ENCODE measurements at regions not wholly inside any gene's neighbourhood (a gene's known extent, or its start where the extent isn't known, plus 50 kb on each side); places are given as distances from the start of the nearest gene placed in this dataset.

GRCh38 chr2:8239531-8240088 lies 442.2 kb upstream of the ID2 start:
- TF ChIP-seq, protein P1, sequence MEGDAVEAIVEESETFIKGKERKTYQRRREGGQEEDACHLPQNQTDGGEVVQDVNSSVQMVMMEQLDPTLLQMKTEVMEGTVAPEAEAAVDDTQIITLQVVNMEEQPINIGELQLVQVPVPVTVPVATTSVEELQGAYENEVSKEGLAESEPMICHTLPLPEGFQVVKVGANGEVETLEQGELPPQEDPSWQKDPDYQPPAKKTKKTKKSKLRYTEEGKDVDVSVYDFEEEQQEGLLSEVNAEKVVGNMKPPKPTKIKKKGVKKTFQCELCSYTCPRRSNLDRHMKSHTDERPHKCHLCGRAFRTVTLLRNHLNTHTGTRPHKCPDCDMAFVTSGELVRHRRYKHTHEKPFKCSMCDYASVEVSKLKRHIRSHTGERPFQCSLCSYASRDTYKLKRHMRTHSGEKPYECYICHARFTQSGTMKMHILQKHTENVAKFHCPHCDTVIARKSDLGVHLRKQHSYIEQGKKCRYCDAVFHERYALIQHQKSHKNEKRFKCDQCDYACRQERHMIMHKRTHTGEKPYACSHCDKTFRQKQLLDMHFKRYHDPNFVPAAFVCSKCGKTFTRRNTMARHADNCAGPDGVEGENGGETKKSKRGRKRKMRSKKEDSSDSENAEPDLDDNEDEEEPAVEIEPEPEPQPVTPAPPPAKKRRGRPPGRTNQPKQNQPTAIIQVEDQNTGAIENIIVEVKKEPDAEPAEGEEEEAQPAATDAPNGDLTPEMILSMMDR (IDR thresholded peaks at IDR 0.05 in 2 of 3, conservative IDR thresholded peaks at IDR 0.05 in 1 of 3; ENCODE audit: borderline replicate concordance in 1 of 3, insufficient read depth in 1 of 3, low read depth in 2 of 3, low read length in 2 of 3): no peak
- TF ChIP-seq EZH2phosphoT487 (IDR thresholded peaks at IDR 0.05; ENCODE audit: borderline replicate concordance) (no peak), SIN3A (IDR thresholded peaks at IDR 0.05; ENCODE audit: low read depth) (no peak), POLR2AphosphoS5 (IDR thresholded peaks at IDR 0.05; ENCODE audit: low read depth, low read length) (no peak), EZH2 (IDR thresholded peaks at IDR 0.05) (no peak), ZNF274 (IDR thresholded peaks at IDR 0.05; ENCODE audit: low read depth, low read length) (no peak), POLR2A (IDR thresholded peaks at IDR 0.05; ENCODE audit: borderline replicate concordance, extremely low read depth, insufficient read depth, insufficient read length) (no peak), MAX (IDR thresholded peaks at IDR 0.05) (no peak)
